Left ventricle myocardium inferior (tissue), 1 donor: ENCODE measurements at regions not wholly inside any gene's neighbourhood (a gene's known extent, or its start where the extent isn't known, plus 50 kb on each side); places are given as distances from the start of the nearest gene placed in this dataset.

Source experiments
- DNase-seq: peaks from one replicate; pipeline ENCODE4 v3.0.0-alpha.2; 2020
- H3K27ac ChIP-seq: fragments of 200-600 bp; replicated peaks from 2 replicates; pipeline ENCODE4 v1.8.0; 2021
- H3K27me3 ChIP-seq: fragments of 200-600 bp; 2 replicates; pipeline ENCODE4 v1.8.0; 2021; ENCODE audit warnings: low read depth
- H3K36me3 ChIP-seq: fragments of 200-600 bp; 2 replicates; pipeline ENCODE4 v1.8.0; 2021
- H3K4me1 ChIP-seq: fragments of 200-600 bp; 2 replicates; pipeline ENCODE4 v1.8.0; 2021
- H3K4me3 ChIP-seq: fragments of 200-600 bp; 2 replicates; pipeline ENCODE4 v1.8.0; 2021; ENCODE audit warnings: mild to moderate bottlenecking, moderate library complexity
- H3K9me3 ChIP-seq: fragments of 200-600 bp; replicated peaks from 2 replicates; pipeline ENCODE4 v1.8.0; 2021
- CTCF ChIP-seq: fragments of 200-600 bp; IDR thresholded peaks from 2 replicates; pipeline ENCODE4 v1.8.0; 2021; ENCODE audit warnings: antibody characterized with exemption, mild to moderate bottlenecking, borderline replicate concordance
- intact Hi-C: fragments of 100-400 bp; cut with micrococcal nuclease; formaldehyde crosslinking; loops from one replicate; pipeline ENCODE4 v1.11.0; 2022
- donor health status: DM: no; HTN: yes; CAD: no; lungs with severe emphysema.

GRCh38 chr12:115657081-115658013 lies 620.1 kb downstream of the MED13L start:
- Histone ChIP-seq H3K4me1 (peaks cover 24% of the 10 kb centered on the region), H3K27me3 (no peaks in the 10 kb centered on the region), H3K36me3 (no peaks in the 10 kb centered on the region), H3K4me3 (no peak overlapping the region), H3K27ac (no peak overlapping the region), H3K9me3 (no peaks in the 10 kb centered on the region)
- DNase-seq, result no peak
- intact Hi-C loops, result no loop called here
- no peak for TF ChIP-seq CTCF

GRCh38 chr12:115650026-115650425 lies 627.5 kb downstream of the MED13L start:
- intact Hi-C loops, result no loop called here
- Histone ChIP-seq H3K4me3 (no peak overlapping the region), H3K27ac (no peak overlapping the region), H3K27me3 (peaks cover 8% of the 10 kb centered on the region), H3K36me3 (no peaks in the 10 kb centered on the region), H3K4me1 (no peaks in the 10 kb centered on the region), H3K9me3 (peaks cover 3% of the 10 kb centered on the region)
- no peak for TF ChIP-seq CTCF
- DNase-seq, result no peak

GRCh38 chr12:115648463-115648862 lies 629.0 kb downstream of the MED13L start:
- TF ChIP-seq CTCF, result no peak
- intact Hi-C loops, result no loop called here
- no peaks in the 10 kb centered on the region for H3K36me3 ChIP-seq

GRCh38 chr12:115646210-115646609 lies 631.3 kb downstream of the MED13L start:
- Histone ChIP-seq H3K9me3 (peaks cover 3% of the 10 kb centered on the region), H3K27ac (no peak overlapping the region), H3K36me3 (no peaks in the 10 kb centered on the region), H3K4me1 (no peaks in the 10 kb centered on the region), H3K4me3 (no peak overlapping the region), H3K27me3 (peaks cover 26% of the 10 kb centered on the region)
- intact Hi-C loops, result no loop called here
- TF ChIP-seq CTCF, result no peak
- DNase-seq, result no peak

More at GRCh38 chr12:115648463-115648862, 629.0 kb downstream of the MED13L start:
- peaks cover 14% of the 10 kb centered on the region for H3K27me3 ChIP-seq
- H3K4me3 ChIP-seq, result no peak overlapping the region
- H3K27ac ChIP-seq, result no peak overlapping the region
- DNase-seq, result no peak
- no peaks in the 10 kb centered on the region for H3K4me1 ChIP-seq
- peaks cover 3% of the 10 kb centered on the region for H3K9me3 ChIP-seq

GRCh38 chr12:115640929-115641328 lies 636.6 kb downstream of the MED13L start:
- DNase-seq, result no peak
- Histone ChIP-seq H3K4me1 (peaks cover 9% of the 10 kb centered on the region), H3K27me3 (peaks cover 26% of the 10 kb centered on the region), H3K4me3 (no peak overlapping the region), H3K36me3 (no peaks in the 10 kb centered on the region), H3K9me3 (no peaks in the 10 kb centered on the region), H3K27ac (no peak overlapping the region)
- intact Hi-C loops, result no loop called here
- no peak for TF ChIP-seq CTCF
